GM12878 (cell line): ENCODE measurements at regions not wholly inside any gene's neighbourhood (a gene's known extent, or its start where the extent isn't known, plus 50 kb on each side); places are given as distances from the start of the nearest gene placed in this dataset.
A peak's percentile ranks its signal among the peaks of the same experiment; 100 is the strongest.

Source experiments
- ATAC-seq: fragments of 200-7000 bp; cut with Tn5 transposase; 3 replicates; pipeline ENCODE4 v1.9.1; 2020; ENCODE audit warnings: mild to moderate bottlenecking, moderate library complexity
- BruUV-seq: library from RNA; stranded (reverse); fragments of 400-500 nt; replicated peaks from 2 replicates; lab custom pipeline; 2021; lab: Mats Ljungman, UMichigan
- CTCF ChIA-PET: fragments of 300-600 bp; sonication (Branson Sonifier 250); formaldehyde crosslinking; extraction: SDS; loops from one replicate; lab custom pipeline; 2021; ENCODE audit warnings: inconsistent platforms; lab: Yijun Ruan, JAX
- POLR2A ChIA-PET: fragments of 350-600 bp; formaldehyde crosslinking; extraction: SDS; loops from one replicate; lab custom pipeline; 2021; ENCODE audit warnings: inconsistent platforms; lab: Charles Lee
- RAD21 ChIA-PET: fragments of 300-600 bp; sonication (Branson Sonifier 250); formaldehyde crosslinking; loops from one replicate; lab custom pipeline; 2023; ENCODE audit warnings: antibody characterized with exemption; ENCODE audit not compliant: unreplicated experiment; lab: Charles Lee
- SMC1A ChIA-PET: fragments of 300-600 bp; sonication (Branson Sonifier 250); formaldehyde crosslinking; loops from one replicate; lab custom pipeline; 2023; ENCODE audit not compliant: unreplicated experiment, uncharacterized antibody; lab: Charles Lee
- DNase-seq: peaks from one replicate; pipeline ENCODE4 v3.0.0-alpha.2; 2011; ENCODE audit warnings: low read depth, low spot score
- FAIRE-seq: peaks from 3 replicates; lab custom pipeline; 2011; peaks lifted over from hg19 to GRCh38; lab: Jason Lieb, UNC
- H2AFZ ChIP-seq: 2 replicates; pipeline ENCODE4 v1.6.0; 2011; ENCODE audit warnings: low read depth, low read length, control low read depth; ENCODE audit not compliant: control insufficient read depth
- H3K27ac ChIP-seq: 2 replicates; pipeline ENCODE4 v1.5.1; 2011; ENCODE audit warnings: control low read depth; ENCODE audit not compliant: control insufficient read depth, insufficient read depth
- H3K27me3 ChIP-seq, 2 experiments: replicated peaks in 1 of 2; 2 replicates each; pipeline versions ENCODE4 v1.6.0 to v1.6.1; 2011; ENCODE audit warnings: low read length in 1 of 2; ENCODE audit not compliant: control insufficient read depth in 2 of 2, insufficient read depth in 2 of 2
- H3K36me3 ChIP-seq, 2 experiments: 2 replicates each; pipeline ENCODE4 v1.5.1; 2011; ENCODE audit warnings: low read length in 1 of 2; ENCODE audit not compliant: control insufficient read depth in 2 of 2, insufficient read depth in 2 of 2
- H3K4me1 ChIP-seq: 2 replicates; pipeline ENCODE4 v1.6.1; 2011; ENCODE audit warnings: mild to moderate bottlenecking, low read length, moderate library complexity, mixed read lengths; ENCODE audit not compliant: control insufficient read depth, insufficient read depth
- H3K4me2 ChIP-seq: 2 replicates; pipeline ENCODE4 v1.6.0; 2011; ENCODE audit warnings: control low read depth; ENCODE audit not compliant: control insufficient read depth, insufficient read depth
- H3K4me3 ChIP-seq: fragments of 200-600 bp; sonication (generic); 2 replicates; pipeline ENCODE4 v1.5.1; 2016
- H3K79me2 ChIP-seq: 2 replicates; pipeline ENCODE4 v1.6.0; 2011; ENCODE audit warnings: low read length; ENCODE audit not compliant: control insufficient read depth, insufficient read depth
- H3K9ac ChIP-seq: 2 replicates; pipeline ENCODE4 v1.8.0; 2011; ENCODE audit warnings: low read length, control low read depth, mixed read lengths; ENCODE audit not compliant: control insufficient read depth, insufficient read depth
- H3K9me3 ChIP-seq: replicated peaks from 3 replicates; pipeline ENCODE4 v1.5.1; 2011; ENCODE audit warnings: mild to moderate bottlenecking, low read length; ENCODE audit not compliant: control insufficient read depth, insufficient read depth
- H4K20me1 ChIP-seq: 2 replicates; pipeline ENCODE4 v1.6.0; 2011; ENCODE audit not compliant: control insufficient read depth, insufficient read depth
- CBX3 ChIP-seq: fragments of 200-600 bp; sonication (generic); IDR thresholded peaks from 2 replicates; pipeline ENCODE4 v1.6.1; 2016; ENCODE audit warnings: low read depth, borderline replicate concordance
- CHD2 ChIP-seq: IDR thresholded peaks from 2 replicates; pipeline ENCODE4 v1.6.1; 2011; ENCODE audit warnings: low read depth, low read length, improper control_type of control experiment, borderline replicate concordance
- CTCF ChIP-seq, 3 experiments: IDR thresholded peaks in 2 of 3; conservative IDR thresholded peaks in 1 of 3; 2 replicates each; pipeline ENCODE4 v1.5.1; 2011; ENCODE audit warnings: low read depth in 3 of 3, low read length in 3 of 3, mild to moderate bottlenecking in 3 of 3, control low read depth in 2 of 3, moderate library complexity in 2 of 3, inconsistent platforms in 1 of 3, mixed read lengths in 1 of 3; ENCODE audit not compliant: control insufficient read depth in 2 of 3, insufficient read depth in 1 of 3; ENCODE audit errors: extremely low read depth in 1 of 3
- FOXM1 ChIP-seq: IDR thresholded peaks from 2 replicates; pipeline ENCODE4 v1.6.1; 2012; ENCODE audit warnings: low read depth, mild to moderate bottlenecking, inconsistent platforms, low read length, moderate library complexity
- HCFC1 ChIP-seq: fragments of 150-350 bp; IDR thresholded peaks from 2 replicates; pipeline ENCODE4 v1.6.1; 2014; ENCODE audit warnings: low read length
- PML ChIP-seq: IDR thresholded peaks from 2 replicates; pipeline ENCODE4 v1.6.1; 2012; ENCODE audit warnings: low read length, inconsistent platforms
- RAD21 ChIP-seq: IDR thresholded peaks from 2 replicates; pipeline ENCODE4 v1.6.1; 2011; ENCODE audit warnings: mild to moderate bottlenecking, low read depth, low read length, moderate library complexity; ENCODE audit not compliant: insufficient read depth
- RAD51 ChIP-seq: fragments of 450-650 bp; IDR thresholded peaks from 2 replicates; pipeline ENCODE4 v1.6.1; 2016; ENCODE audit warnings: moderate library complexity, mild to moderate bottlenecking, inconsistent platforms
- SMC3 ChIP-seq: IDR thresholded peaks from 2 replicates; pipeline ENCODE4 v1.6.1; 2011; ENCODE audit warnings: low read length, improper control_type of control experiment, borderline replicate concordance
- TCF3 ChIP-seq: IDR thresholded peaks from 2 replicates; pipeline ENCODE4 v1.6.1; 2012; ENCODE audit warnings: low read depth, mild to moderate bottlenecking, low read length, borderline replicate concordance; ENCODE audit not compliant: insufficient read depth
- YY1 ChIP-seq: IDR thresholded peaks from 2 replicates; pipeline ENCODE4 v1.6.1; 2011; ENCODE audit warnings: low read depth, mild to moderate bottlenecking, low read length
- WGBS: methylation state at CpG from one replicate; pipeline ENCODE4 v1.1.6; 2016; ENCODE audit warnings: low lambda C conversion rate; ENCODE audit not compliant: insufficient replicate concordance, insufficient coverage; ENCODE audit errors: missing lambda C conversion rate; 5-methylcytosine and 5-hydroxymethylcytosine counted together
- in situ Hi-C: fragments of 300-500 bp; cut with MboI; formaldehyde crosslinking; loops from 9 replicates; pipeline ENCODE4 v1.14.3; 2018; ENCODE audit warnings: mixed read lengths
- intact Hi-C: fragments of 100-400 bp; cut with micrococcal nuclease; formaldehyde crosslinking; loops from one replicate; pipeline ENCODE4 v1.14.2; 2022; ENCODE audit not compliant: unreplicated experiment

- Histone ChIP-seq H3K9ac (no peak overlapping the region), H3K27ac (no peak overlapping the region), H3K4me1 (no peaks in the 10 kb centered on the region), H4K20me1 (0 out of 2 replicates have a peak, but pooled peaks cover 2% of the 10 kb centered on the region), H3K27me3 (no peaks in the 10 kb centered on the region), H3K79me2 (no peaks in the 10 kb centered on the region), H2AFZ (no peak overlapping the region; the same call in 1 of the 2 replicates), H3K4me3 (no peak overlapping the region), H3K4me2 (no peak overlapping the region), H3K36me3 (no peaks in the 10 kb centered on the region)
- ChIA-PET SMC1A (interaction anchor here (0.8 to 4.1 kb wide), 30 partner anchors 11 to 633 kb away, joined by 3 to 85 read pairs (median 6); partner anchors contain the start of genes ARFIP1 and TIGD4), POLR2A (interaction anchor here (0.8 kb wide), 1 partner anchor 39 kb away, joined by 3 read pairs; no protein-coding TSS in a partner anchor), RAD21 (interaction anchor here (0.6 to 4.2 kb wide), 25 partner anchors 11 to 719 kb away, joined by 3 to 71 read pairs (median 4); no protein-coding TSS in a partner anchor), CTCF (interaction anchor here (0.5 to 6.4 kb wide), 58 partner anchors 9 to 742 kb away, joined by 3 to 269 read pairs (median 4); partner anchors contain the start of gene TIGD4)
- peak; percentile 86 for FAIRE-seq
- intact Hi-C loops, result loop anchor here (1.0 kb wide), 2 partner anchors 43 to 282 kb away; no protein-coding TSS in a partner anchor
- peak; percentile 27 for DNase-seq
- in situ Hi-C loops, result loop anchor here (5.0 kb wide), 1 partner anchor 276 kb away; no protein-coding TSS in a partner anchor
- no TSS peak for BruUV-seq
- peak; percentile 92 for TF ChIP-seq RAD21
- no peak for TF ChIP-seq TCF3
- no peak for TF ChIP-seq PML
- peak; percentile 85; the same call in 1 of the 2 replicates for TF ChIP-seq SMC3
- TF ChIP-seq HCFC1, result no peak
- TF ChIP-seq FOXM1, result no peak
- no peak for TF ChIP-seq CBX3
- TF ChIP-seq CTCF (IDR thresholded peaks at IDR 0.05 in 2 of 3, conservative IDR thresholded peaks at IDR 0.05 in 1 of 3; ENCODE audit: control insufficient read depth in 2 of 3, extremely low read depth in 1 of 3, insufficient read depth in 1 of 3, low read depth in 3 of 3, low read length in 3 of 3), result peak; percentile 76 to 92 (median 80)
- TF ChIP-seq YY1, result 0 out of 2 replicates have a peak, but pooled peaks have one; percentile 44
- no peak for TF ChIP-seq CHD2
- no peak for TF ChIP-seq RAD51
- TF ChIP-seq, all 136 proteins: peak for 4
- peak; percentile 96 for ATAC-seq
- 12% methylated on average over 18 of the region's 18 CpGs for WGBS
- H3K9me3 ChIP-seq, result no peaks in the 10 kb centered on the region; the same call in 2 of the 3 replicates
Measured at GRCh38 chr4:153127760-153128494, 76.3 kb upstream of the TRIM2 start.
